ENCODE measurements at regions not wholly inside any gene's neighbourhood (a gene's known extent, or its start where the extent isn't known, plus 50 kb on each side); places are given as distances from the start of the nearest gene placed in this dataset.

DNA sequence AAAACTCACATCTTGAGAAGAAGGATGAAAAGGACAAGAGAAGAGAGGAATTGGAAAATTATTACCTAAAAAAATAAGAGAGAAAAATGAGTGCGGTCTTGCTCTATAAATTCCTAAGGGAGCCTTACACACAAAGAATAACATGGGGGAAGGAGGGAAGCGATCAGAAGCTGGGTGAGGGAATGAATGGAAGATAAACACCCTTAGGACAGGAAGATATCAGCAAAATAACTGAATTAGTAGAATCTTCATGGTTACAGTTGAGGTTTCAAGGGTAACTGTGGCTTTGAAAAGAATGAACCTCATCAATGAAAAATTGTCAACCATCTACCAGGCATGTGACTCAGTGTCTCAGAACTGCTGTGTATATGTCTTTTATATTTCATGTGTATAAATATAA is 192.5 kb upstream of the FOXD3 start:
- DNase-seq (ENCODE audit: low read depth), result no peak
- no peak for TF ChIP-seq CTCF (conservative IDR thresholded peaks at IDR 0.05; ENCODE audit: low read depth, low read length)
- no peak overlapping the region for H3K4me3 ChIP-seq (ENCODE audit: low read length)

DNA sequence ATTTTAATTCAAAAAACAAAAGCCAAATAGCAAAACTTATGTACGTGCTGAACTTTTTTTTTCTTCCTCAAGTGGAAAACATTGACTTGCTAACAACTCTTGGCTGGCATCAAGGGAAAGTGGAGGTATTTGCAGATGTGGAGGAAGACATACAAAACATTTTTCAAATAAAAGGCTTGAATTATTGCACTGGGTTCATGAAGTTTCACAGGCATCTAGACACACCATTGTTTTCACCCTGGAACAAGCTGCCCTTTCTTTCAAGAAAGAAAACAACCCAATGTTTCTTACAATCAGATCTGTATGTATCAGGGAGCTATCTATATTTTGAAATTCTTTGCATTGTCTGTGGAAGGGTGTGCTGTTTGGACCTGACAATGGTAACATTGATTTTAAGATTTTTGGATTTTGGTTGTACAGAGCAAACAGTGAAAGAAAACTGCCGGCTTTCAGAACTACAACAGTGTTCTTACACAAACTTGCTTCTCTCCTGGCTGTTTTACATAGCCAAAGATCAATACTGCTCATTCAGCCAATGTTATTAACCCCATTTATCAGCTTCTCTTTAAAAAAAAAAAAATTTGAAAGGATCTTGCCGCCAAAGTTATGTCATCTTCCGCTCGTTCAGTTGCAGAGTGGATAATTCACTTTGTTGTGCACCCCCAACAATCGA is 187.7 kb upstream of the FOXD3 start:
- no peak for DNase-seq (ENCODE audit: low read depth)
- TF ChIP-seq CTCF (conservative IDR thresholded peaks at IDR 0.05; ENCODE audit: low read depth, low read length), result no peak
- H3K4me3 ChIP-seq (ENCODE audit: low read length), result no peak overlapping the region

- H3K4me3 ChIP-seq (ENCODE audit: low read length), result no peak overlapping the region
Measured at GRCh38 chr1:63135174-63135512, 187.2 kb upstream of the FOXD3 start.

GRCh38 chr1:63135801-63136200 is 186.6 kb upstream of the FOXD3 start:
- TF ChIP-seq CTCF (conservative IDR thresholded peaks at IDR 0.05; ENCODE audit: low read depth, low read length), result no peak
- DNase-seq (ENCODE audit: low read depth), result no peak
- no peak overlapping the region for H3K4me3 ChIP-seq (ENCODE audit: low read length)

More at GRCh38 chr1:63135174-63135512, 187.2 kb upstream of the FOXD3 start:
- no peak for TF ChIP-seq CTCF (conservative IDR thresholded peaks at IDR 0.05; ENCODE audit: low read depth, low read length)
- no peak for DNase-seq (ENCODE audit: low read depth)

- no peak for TF ChIP-seq CTCF (conservative IDR thresholded peaks at IDR 0.05; ENCODE audit: low read depth, low read length)
- DNase-seq (ENCODE audit: low read depth), result no peak
- no peak overlapping the region for H3K4me3 ChIP-seq (ENCODE audit: low read length)
Measured at GRCh38 chr1:63142001-63142400, 180.4 kb upstream of the FOXD3 start.

GRCh38 chr1:63143482-63143881 is 178.9 kb upstream of the FOXD3 start:
- no peak for DNase-seq (ENCODE audit: low read depth)
- H3K4me3 ChIP-seq (ENCODE audit: low read length), result no peak overlapping the region
- TF ChIP-seq CTCF (conservative IDR thresholded peaks at IDR 0.05; ENCODE audit: low read depth, low read length), result no peak

DNA sequence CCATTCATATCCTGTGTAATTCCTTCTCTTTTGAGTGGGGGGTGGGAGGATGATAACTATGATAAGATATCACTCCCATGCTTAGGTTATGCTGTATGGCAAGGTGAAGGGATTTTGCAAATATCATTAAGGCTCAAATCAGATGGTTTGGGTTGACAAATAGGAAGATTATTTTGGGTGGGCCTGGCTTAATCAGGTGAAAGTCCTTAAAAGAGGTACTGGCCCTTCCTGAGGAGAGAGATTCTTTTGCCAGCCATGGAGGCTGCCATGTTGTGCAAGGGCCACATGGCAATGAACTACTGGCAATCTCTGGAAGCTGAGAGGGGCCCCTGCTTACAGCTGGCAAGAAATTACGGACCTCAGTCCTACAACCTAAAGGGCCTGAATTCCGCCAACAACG is 174.6 kb upstream of the FOXD3 start:
- TF ChIP-seq CTCF (conservative IDR thresholded peaks at IDR 0.05; ENCODE audit: low read depth, low read length), result no peak
- DNase-seq (ENCODE audit: low read depth), result no peak
- no peak overlapping the region for H3K4me3 ChIP-seq (ENCODE audit: low read length)
